HG02678 (cell line): ENCODE measurements at regions not wholly inside any gene's neighbourhood (a gene's known extent, or its start where the extent isn't known, plus 50 kb on each side); places are given as distances from the start of the nearest gene placed in this dataset.

Experiments used
- ATAC-seq: cut with Tn5 transposase; IDR thresholded peaks from one replicate; pipeline ENCODE4 v1.9.1; 2021; ENCODE audit warnings: mild to moderate bottlenecking, moderate library complexity; ENCODE audit not compliant: unreplicated experiment

- no peak for ATAC-seq
These were observed 61.6 kb upstream of the GYPA start for GRCh38 chr4:144202081-144202480.

GRCh38 chr4:144203155-144203554, 62.6 kb upstream of the GYPA start:
- no peak for ATAC-seq

- ATAC-seq, result no peak
These were observed 63.9 kb upstream of the GYPA start for GRCh38 chr4:144204431-144204830.

- ATAC-seq, result no peak
These were observed 66.2 kb upstream of the GYPA start for GRCh38 chr4:144206711-144207110.

GRCh38 chr4:144208074-144208473, 67.6 kb upstream of the GYPA start:
- no peak for ATAC-seq

GRCh38 chr4:144209491-144209890, 69.0 kb upstream of the GYPA start:
- ATAC-seq, result no peak

GRCh38 chr4:144213371-144213770, 72.9 kb upstream of the GYPA start:
- ATAC-seq, result no peak

GRCh38 chr4:144223149-144223548, 82.6 kb upstream of the GYPA start:
- no peak for ATAC-seq

GRCh38 chr4:144223661-144224060, 83.1 kb upstream of the GYPA start:
- ATAC-seq, result no peak

GRCh38 chr4:144259285-144259684, 118.8 kb upstream of the GYPA start:
- ATAC-seq, result no peak

- ATAC-seq, result no peak
These were observed 126.6 kb upstream of the GYPA start for GRCh38 chr4:144267084-144267483.

GRCh38 chr4:144280688-144281087, 140.2 kb upstream of the GYPA start:
- no peak for ATAC-seq

- ATAC-seq, result no peak
These were observed 143.0 kb upstream of the GYPA start for GRCh38 chr4:144283526-144283925.

GRCh38 chr4:144284026-144284425, 143.5 kb upstream of the GYPA start:
- ATAC-seq, result no peak

- ATAC-seq, result peak; percentile 60
These were observed 147.7 kb upstream of the GYPA start for GRCh38 chr4:144288011-144288903.

GRCh38 chr4:144289667-144290428, 149.3 kb upstream of the GYPA start:
- ATAC-seq, result no peak

GRCh38 chr4:144291164-144291563, 150.6 kb upstream of the GYPA start:
- ATAC-seq, result no peak

GRCh38 chr4:144294211-144294610, 153.7 kb upstream of the GYPA start:
- ATAC-seq, result no peak

- ATAC-seq, result no peak
These were observed 154.9 kb upstream of the GYPA start for GRCh38 chr4:144295286-144295995.

GRCh38 chr4:144296941-144297340, 156.4 kb upstream of the GYPA start:
- no peak for ATAC-seq

GRCh38 chr4:144298519-144298918, 158.0 kb upstream of the GYPA start:
- no peak for ATAC-seq
